ENCODE measurements at regions not wholly inside any gene's neighbourhood (a gene's known extent, or its start where the extent isn't known, plus 50 kb on each side); places are given as distances from the start of the nearest gene placed in this dataset.

GRCh38 chr12:19572920-19573558 is 133.7 kb downstream of the AEBP2 start:
- H3K36me3 ChIP-seq (replicated peaks) = no peaks in the 10 kb centered on the region
- H3K4me1 ChIP-seq = peaks cover 38% of the 10 kb centered on the region
- DNase-seq (ENCODE audit: low spot score in 2 of 2) = peak; percentile 73 to 77
- H3K27me3 ChIP-seq (ENCODE audit: low read depth) = no peaks in the 10 kb centered on the region
- in situ Hi-C loops (cut with MboI; ENCODE audit: low sequenced_read_pairs) = no loop called here
- H3K9me3 ChIP-seq = no peaks in the 10 kb centered on the region
- H3K4me3 ChIP-seq = no peak overlapping the region

- no peak for DNase-seq (ENCODE audit: low spot score in 2 of 2)
- peaks cover 38% of the 10 kb centered on the region for H3K4me1 ChIP-seq
- H3K9me3 ChIP-seq = no peaks in the 10 kb centered on the region
- no peak overlapping the region for H3K4me3 ChIP-seq
- no peaks in the 10 kb centered on the region for H3K27me3 ChIP-seq (ENCODE audit: low read depth)
- in situ Hi-C loops (cut with MboI; ENCODE audit: low sequenced_read_pairs) = no loop called here
- no peaks in the 10 kb centered on the region for H3K36me3 ChIP-seq (replicated peaks)
These were observed 134.6 kb downstream of the AEBP2 start for GRCh38 chr12:19573866-19574265.

- Histone ChIP-seq H3K9me3 (no peaks in the 10 kb centered on the region), H3K4me1 (peaks cover 38% of the 10 kb centered on the region), H3K27me3 (ENCODE audit: low read depth) (no peaks in the 10 kb centered on the region), H3K36me3 (replicated peaks) (no peaks in the 10 kb centered on the region), H3K4me3 (no peak overlapping the region)
- in situ Hi-C loops (cut with MboI; ENCODE audit: low sequenced_read_pairs) = no loop called here
- peak in 1 of 2 experiments; percentile 22 for DNase-seq (ENCODE audit: low spot score in 2 of 2)
These were observed 135.3 kb downstream of the AEBP2 start for GRCh38 chr12:19574601-19575000.

DNA sequence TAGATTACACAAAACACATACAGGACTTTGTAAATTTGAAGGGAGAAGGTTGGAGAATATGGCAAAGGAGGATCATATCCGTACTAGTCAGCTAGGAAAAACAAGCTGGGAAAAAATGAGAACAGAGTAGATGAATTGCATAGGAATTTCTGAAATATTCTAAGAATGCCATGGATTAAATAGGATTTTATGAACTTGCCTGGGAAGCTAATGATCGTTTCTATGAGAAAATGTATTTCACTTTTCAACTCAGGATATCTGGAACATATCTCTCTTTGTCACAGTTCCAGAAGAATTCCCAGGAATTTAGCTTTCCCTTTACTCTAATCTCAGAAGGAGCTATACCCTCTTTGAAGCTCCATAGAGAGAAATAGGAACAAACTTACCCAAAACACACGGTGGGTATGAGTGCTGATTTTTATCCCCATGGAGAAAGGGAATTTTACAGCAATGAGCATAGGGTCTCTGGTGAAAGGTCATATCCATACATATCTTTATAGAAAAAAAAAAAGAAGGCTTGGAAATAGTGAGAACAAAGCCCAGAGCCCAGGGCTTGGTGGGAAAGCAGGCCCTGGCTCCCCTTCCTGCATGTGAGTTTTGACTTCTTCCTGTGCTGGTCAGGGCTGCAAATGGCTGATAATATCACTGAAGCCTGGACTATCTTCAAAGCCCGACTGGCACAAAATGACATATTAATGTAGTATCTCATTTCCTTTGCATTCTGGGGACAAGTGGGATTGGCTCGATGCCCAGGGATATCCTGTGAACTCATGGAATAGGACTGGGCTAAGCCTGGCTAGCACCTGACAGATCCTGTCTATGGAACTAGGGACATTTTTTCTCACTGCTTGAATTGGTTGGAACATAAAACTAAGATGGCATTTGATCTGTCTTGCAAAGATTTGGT is 136.3 kb downstream of the AEBP2 start:
- Histone ChIP-seq H3K27me3 (ENCODE audit: low read depth) (no peaks in the 10 kb centered on the region), H3K4me3 (no peak overlapping the region), H3K36me3 (replicated peaks) (no peaks in the 10 kb centered on the region), H3K9me3 (no peaks in the 10 kb centered on the region), H3K4me1 (peaks cover 38% of the 10 kb centered on the region)
- in situ Hi-C loops (cut with MboI; ENCODE audit: low sequenced_read_pairs) = no loop called here
- peak; percentile 42 to 59 for DNase-seq (ENCODE audit: low spot score in 2 of 2)

DNA sequence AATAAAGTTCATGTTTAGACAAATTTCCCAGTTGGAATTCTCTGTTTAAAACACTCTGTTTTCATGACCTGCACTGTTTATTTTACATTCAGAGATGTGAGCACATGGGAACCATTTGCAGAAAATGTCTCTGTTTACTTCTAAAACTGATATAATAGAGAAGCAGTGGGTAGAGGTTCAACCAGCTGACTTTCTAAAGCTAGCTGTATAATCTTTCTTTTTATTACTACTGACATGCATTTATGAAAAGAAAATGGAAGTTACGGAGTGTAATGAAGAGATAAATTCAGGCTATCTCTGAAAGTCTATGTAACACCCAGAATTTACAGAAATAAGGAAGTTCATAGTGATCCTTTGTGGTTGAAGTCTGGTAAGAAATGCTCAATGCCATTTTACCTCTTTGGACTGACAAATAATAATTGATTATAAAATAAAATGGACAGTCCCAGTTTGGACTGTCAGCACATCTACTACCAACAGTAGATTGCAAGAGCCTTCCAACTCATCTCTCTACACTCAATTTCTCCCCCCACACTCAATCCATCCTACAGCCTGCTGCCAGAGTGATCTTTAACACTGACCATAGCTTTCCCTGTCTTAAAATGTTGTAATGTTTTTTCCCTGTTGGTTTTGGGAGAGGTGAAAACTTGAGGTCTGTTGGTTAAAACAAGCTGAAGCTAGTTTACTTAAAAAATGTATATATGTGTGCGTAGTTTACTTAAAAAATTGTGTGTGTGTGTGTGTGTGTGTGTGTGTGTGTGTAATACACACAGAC is 137.4 kb downstream of the AEBP2 start:
- Histone ChIP-seq H3K27me3 (ENCODE audit: low read depth) (no peaks in the 10 kb centered on the region), H3K4me1 (peaks cover 38% of the 10 kb centered on the region), H3K36me3 (replicated peaks) (no peaks in the 10 kb centered on the region), H3K4me3 (no peak overlapping the region), H3K9me3 (no peaks in the 10 kb centered on the region)
- DNase-seq (ENCODE audit: low spot score in 2 of 2) = no peak
- in situ Hi-C loops (cut with MboI; ENCODE audit: low sequenced_read_pairs) = no loop called here

DNA sequence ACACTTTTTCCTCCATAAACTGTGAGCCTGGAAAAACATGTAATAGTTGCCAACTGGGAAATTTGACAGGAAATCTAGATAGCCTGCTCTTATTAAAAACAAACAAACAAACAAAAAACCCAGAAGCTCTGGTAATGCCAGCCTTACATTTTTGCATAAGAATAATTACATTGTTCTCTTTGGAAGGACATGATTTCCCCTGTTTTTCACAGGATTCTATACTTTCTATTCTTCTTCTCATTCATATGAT is 137.9 kb downstream of the AEBP2 start:
- Histone ChIP-seq H3K4me1 (peaks cover 38% of the 10 kb centered on the region), H3K4me3 (no peak overlapping the region), H3K36me3 (replicated peaks) (no peaks in the 10 kb centered on the region), H3K9me3 (no peaks in the 10 kb centered on the region), H3K27me3 (ENCODE audit: low read depth) (no peaks in the 10 kb centered on the region)
- in situ Hi-C loops (cut with MboI; ENCODE audit: low sequenced_read_pairs) = no loop called here
- no peak for DNase-seq (ENCODE audit: low spot score in 2 of 2)

GRCh38 chr12:19584732-19585131 is 145.4 kb downstream of the AEBP2 start:
- H3K27me3 ChIP-seq (ENCODE audit: low read depth) = no peaks in the 10 kb centered on the region; the same call in 1 of the 2 replicates
- no peak overlapping the region for H3K4me3 ChIP-seq
- in situ Hi-C loops (cut with MboI; ENCODE audit: low sequenced_read_pairs) = no loop called here
- H3K9me3 ChIP-seq = peaks cover 21% of the 10 kb centered on the region
- H3K4me1 ChIP-seq = no peaks in the 10 kb centered on the region
- H3K36me3 ChIP-seq (replicated peaks) = no peaks in the 10 kb centered on the region
- no peak for DNase-seq (ENCODE audit: low spot score in 2 of 2)

DNA sequence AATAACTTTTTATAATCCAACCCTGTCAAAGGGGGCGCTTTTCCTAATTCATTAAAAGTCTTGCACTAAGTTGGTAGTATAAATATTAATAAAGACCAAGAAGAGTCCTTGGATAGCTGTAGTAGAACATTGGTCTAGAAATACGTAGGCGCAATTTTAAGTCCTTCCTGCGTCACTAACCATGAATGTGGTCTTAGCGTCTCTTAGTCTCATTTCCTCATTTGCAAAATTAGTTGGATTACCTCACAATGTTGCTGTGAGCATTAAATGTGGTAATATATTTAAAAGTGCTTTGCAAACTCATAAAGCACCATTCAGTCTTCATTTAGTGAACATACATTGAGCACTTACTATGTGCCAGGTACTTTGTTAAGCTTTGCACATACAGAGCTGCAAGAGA is 149.7 kb downstream of the AEBP2 start:
- Histone ChIP-seq H3K36me3 (replicated peaks) (no peaks in the 10 kb centered on the region), H3K27me3 (ENCODE audit: low read depth) (no peaks in the 10 kb centered on the region; the same call in 1 of the 2 replicates), H3K4me3 (no peak overlapping the region), H3K4me1 (no peaks in the 10 kb centered on the region), H3K9me3 (peaks cover 7% of the 10 kb centered on the region)
- in situ Hi-C loops (cut with MboI; ENCODE audit: low sequenced_read_pairs) = no loop called here
- no peak for DNase-seq (ENCODE audit: low spot score in 2 of 2)

DNA sequence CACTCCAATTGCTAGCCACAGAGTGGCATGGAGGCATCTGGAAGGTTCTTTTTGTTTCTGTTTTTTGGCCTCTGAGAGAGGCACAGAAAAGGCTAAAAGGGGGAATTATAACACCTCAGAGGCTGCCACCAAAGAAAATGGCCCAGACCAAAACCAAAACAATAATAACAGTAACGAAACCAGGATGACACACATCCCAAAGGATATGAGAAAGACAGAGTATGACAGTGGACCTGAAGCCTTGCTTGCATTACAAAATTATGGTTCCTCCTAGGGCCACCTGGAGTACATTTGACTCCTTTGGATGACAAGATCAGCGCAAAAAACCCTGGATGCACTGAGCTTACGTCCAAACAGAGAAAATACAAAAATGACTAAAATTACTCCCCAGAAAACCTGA is 152.7 kb downstream of the AEBP2 start:
- Histone ChIP-seq H3K4me3 (no peak overlapping the region), H3K4me1 (peaks cover 8% of the 10 kb centered on the region), H3K36me3 (replicated peaks) (no peaks in the 10 kb centered on the region), H3K9me3 (no peaks in the 10 kb centered on the region), H3K27me3 (ENCODE audit: low read depth) (no peaks in the 10 kb centered on the region)
- in situ Hi-C loops (cut with MboI; ENCODE audit: low sequenced_read_pairs) = no loop called here
- DNase-seq (ENCODE audit: low spot score in 2 of 2) = no peak

DNA sequence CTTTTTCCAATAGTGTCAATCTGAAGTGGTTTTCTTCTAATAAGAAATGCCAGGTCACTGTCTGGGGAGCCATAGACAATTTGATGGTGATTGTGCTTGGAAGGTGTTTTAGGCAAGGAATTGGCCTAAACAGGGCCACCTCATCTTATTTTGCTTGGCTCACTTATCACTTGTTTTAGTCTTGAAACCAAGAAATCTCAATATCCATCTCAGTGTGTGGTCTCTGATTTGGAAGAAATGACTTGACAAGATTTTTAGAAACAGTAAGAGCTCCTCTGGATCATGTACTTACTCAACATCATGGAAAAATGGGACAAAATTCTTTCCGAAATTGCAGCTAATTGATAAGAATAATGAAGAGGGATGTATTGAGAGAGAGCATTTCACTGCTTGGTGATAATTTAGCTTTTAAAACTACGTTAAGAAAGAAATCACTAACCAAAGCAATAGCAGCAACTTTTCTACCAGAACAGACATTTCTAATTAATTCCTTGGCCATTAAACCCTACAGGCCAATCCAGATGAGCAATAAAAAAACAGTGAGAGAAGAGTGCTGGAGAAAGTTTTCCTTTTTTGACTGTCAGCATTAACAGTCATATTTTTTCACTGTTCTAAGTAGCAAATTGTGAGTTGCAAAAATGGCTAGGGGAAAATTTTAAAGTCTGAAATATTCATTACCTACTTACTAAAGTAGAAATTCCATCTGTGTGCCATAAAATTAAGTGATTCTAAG is 157.3 kb downstream of the AEBP2 start:
- H3K27me3 ChIP-seq (ENCODE audit: low read depth) = no peaks in the 10 kb centered on the region
- DNase-seq (ENCODE audit: low spot score in 2 of 2) = no peak
- peaks cover 21% of the 10 kb centered on the region for H3K4me1 ChIP-seq
- no peaks in the 10 kb centered on the region for H3K36me3 ChIP-seq (replicated peaks)
- H3K9me3 ChIP-seq = no peaks in the 10 kb centered on the region
- no peak overlapping the region for H3K4me3 ChIP-seq
- in situ Hi-C loops (cut with MboI; ENCODE audit: low sequenced_read_pairs) = no loop called here

DNA sequence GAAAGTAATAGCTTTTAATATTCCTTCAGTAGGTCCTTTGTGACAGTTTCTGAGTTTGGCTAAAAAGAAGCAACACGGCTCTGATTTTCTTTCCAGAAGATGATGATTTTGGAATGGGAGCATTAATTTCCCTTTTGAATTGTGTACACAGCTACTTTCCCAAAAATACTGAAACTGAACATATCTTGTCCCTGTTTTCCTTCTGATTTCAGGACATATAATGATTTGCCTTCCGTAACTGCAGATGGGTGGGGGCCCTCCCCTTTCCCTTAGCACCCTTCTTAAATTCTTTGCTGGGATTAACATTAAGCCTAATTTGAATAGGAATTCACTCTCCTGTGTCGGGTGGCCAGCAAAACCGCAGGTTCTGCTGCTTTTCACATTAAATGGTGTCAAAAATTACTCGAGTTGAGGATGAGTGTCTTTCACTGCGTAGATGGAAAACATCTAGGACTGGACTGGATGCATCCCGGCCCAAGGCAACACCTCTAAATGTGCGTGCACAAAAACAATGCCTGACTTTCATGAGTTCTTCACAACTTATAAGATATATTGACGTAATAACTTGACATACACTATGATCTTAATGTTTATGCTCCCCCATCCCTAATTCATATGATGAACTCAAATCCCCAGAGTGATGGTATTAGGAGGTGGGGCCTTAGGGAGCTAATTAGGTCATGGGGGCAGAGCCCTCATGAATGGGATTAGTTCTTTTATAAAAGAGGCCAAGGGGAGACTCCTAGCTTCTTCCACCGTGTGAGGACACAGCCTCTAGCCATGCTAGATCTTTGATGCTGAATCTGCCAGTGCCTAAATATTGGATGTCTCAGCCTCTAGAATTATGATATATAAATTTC is 158.1 kb downstream of the AEBP2 start:
- Histone ChIP-seq H3K27me3 (ENCODE audit: low read depth) (no peaks in the 10 kb centered on the region), H3K9me3 (no peaks in the 10 kb centered on the region), H3K36me3 (replicated peaks) (no peaks in the 10 kb centered on the region), H3K4me1 (peaks cover 21% of the 10 kb centered on the region), H3K4me3 (no peak overlapping the region)
- DNase-seq (ENCODE audit: low spot score in 2 of 2) = peak; percentile 69 to 90
- in situ Hi-C loops (cut with MboI; ENCODE audit: low sequenced_read_pairs) = no loop called here

DNA sequence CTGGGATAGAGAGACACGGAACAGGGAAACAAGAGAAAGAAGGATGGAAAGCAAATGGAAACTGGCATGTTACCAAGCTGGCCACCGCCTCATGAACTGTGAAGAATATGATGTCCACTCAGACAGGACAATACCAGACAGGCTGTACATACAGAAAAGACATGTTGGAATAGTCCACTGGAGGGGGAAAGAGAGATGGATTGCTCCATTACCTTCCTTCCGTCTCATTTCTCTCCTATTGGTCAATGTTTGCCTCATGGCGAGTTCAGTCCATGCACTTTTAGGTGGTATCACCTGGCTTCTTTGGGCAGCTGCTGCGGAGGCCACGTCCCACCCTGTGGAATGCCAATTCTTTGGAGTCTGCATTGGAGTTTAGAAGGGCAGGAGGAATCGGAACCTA is 166.4 kb downstream of the AEBP2 start:
- Histone ChIP-seq H3K4me3 (no peak overlapping the region), H3K36me3 (replicated peaks) (no peaks in the 10 kb centered on the region), H3K9me3 (no peaks in the 10 kb centered on the region), H3K27me3 (ENCODE audit: low read depth) (no peaks in the 10 kb centered on the region), H3K4me1 (no peaks in the 10 kb centered on the region)
- no peak for DNase-seq (ENCODE audit: low spot score in 2 of 2)
- in situ Hi-C loops (cut with MboI; ENCODE audit: low sequenced_read_pairs) = no loop called here

DNA sequence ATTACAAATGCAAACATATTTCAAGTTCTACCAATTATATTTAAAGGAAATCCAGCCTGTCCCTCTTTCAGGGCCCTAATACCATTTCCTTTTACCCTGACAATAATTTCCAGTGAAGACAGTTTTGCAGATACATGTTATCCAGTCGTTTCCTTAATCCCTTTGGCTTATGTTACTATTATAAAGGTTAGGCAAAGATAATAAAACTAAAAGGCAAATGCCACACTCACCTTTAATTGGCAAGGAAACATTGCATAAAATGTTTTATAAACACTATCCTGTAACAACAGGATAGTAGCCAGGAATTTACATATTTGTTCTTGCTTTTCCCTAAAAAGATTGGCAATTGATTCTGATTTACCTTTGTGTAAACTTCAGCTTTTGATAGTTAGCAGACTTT is 168.7 kb downstream of the AEBP2 start:
- no peak overlapping the region for H3K4me3 ChIP-seq

More for the DNA sequence above, 168.7 kb downstream of the AEBP2 start:
- in situ Hi-C loops (cut with MboI; ENCODE audit: low sequenced_read_pairs) = no loop called here
- H3K36me3 ChIP-seq (replicated peaks) = no peaks in the 10 kb centered on the region
- no peaks in the 10 kb centered on the region for H3K9me3 ChIP-seq
- no peak for DNase-seq (ENCODE audit: low spot score in 2 of 2)
- H3K4me1 ChIP-seq = no peaks in the 10 kb centered on the region
- H3K27me3 ChIP-seq (ENCODE audit: low read depth) = no peaks in the 10 kb centered on the region

Measured in HAP-1 (cell line).